ENCODE measurements at regions not wholly inside any gene's neighbourhood (a gene's known extent, or its start where the extent isn't known, plus 50 kb on each side); places are given as distances from the start of the nearest gene placed in this dataset.

DNA sequence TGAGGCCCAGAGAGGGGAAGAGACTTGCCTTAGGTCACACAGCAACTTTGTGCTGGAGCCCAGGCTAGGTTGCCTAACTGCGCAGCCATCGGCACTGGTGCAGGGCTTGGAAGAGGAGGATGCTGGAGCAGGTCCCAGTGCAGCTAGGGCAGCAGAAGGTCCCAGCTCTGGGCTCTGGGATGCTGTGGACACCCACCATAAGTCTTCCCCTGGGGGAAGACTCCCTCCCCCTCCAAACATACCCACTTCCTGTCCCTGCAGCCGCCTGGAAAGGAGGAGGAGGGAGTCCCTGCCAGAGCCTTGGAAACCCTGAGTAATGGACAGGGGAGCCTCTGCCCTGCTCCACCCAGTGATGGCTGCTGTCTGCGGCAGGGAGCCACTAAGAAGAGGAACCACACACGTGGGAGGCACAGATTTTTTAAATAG lies 93.6 kb downstream of the NCR2 start:
- no peak for TF ChIP-seq RAD21 (conservative IDR thresholded peaks at IDR 0.05 in 1 of 2, IDR thresholded peaks at IDR 0.05 in 1 of 2)
- TF ChIP-seq CTCF (IDR thresholded peaks at IDR 0.05), result no peak
